AG09309 (cell line): ENCODE measurements at regions not wholly inside any gene's neighbourhood (a gene's known extent, or its start where the extent isn't known, plus 50 kb on each side); places are given as distances from the start of the nearest gene placed in this dataset.

Experiments used
- DNase-seq: peaks from one replicate; pipeline ENCODE4 v3.0.0-alpha.2; 2010; ENCODE audit warnings: low read depth
- H3K4me3 ChIP-seq: 2 replicates; pipeline ENCODE4 v1.5.1; 2011; ENCODE audit warnings: mild to moderate bottlenecking, low read depth, low read length, moderate library complexity; ENCODE audit not compliant: control insufficient read depth
- TF ChIP-seq, protein P1 (sequence below): IDR thresholded peaks from 2 replicates; pipeline ENCODE4 v1.5.1; 2011; ENCODE audit warnings: mild to moderate bottlenecking, low read depth, low read length, inconsistent platforms; ENCODE audit not compliant: insufficient read depth, control insufficient read depth; ENCODE audit errors: missing control alignments

DNA sequence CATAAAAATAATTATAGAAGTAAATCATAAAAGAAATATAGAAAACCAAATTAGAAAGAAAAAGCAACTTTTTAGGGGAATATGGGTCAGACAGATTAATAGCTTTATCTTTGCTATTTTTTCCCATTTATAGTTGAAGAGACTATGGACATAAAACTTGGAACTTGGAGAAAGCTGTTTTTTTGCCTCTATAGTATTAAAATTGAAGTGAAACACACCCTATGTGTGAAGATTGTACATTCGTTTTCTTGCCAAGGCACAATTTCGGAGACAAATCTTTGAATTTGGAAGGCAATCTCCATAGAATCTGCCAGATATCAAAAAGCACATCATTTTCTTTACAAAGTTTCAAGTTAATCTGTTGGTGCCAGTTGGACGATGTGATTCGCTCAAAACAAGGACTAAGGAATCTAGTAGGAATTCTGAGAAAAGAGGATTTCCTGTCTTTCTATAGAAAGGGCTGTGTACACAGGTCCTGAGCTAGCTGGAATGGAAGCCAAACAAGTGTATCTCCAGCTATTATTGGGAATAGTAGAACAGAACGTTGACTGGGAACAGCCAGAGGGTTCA, 156.3 kb downstream of the SLC7A11 start:
- DNase-seq = no peak
- no peak overlapping the region for H3K4me3 ChIP-seq
- TF ChIP-seq, protein P1, sequence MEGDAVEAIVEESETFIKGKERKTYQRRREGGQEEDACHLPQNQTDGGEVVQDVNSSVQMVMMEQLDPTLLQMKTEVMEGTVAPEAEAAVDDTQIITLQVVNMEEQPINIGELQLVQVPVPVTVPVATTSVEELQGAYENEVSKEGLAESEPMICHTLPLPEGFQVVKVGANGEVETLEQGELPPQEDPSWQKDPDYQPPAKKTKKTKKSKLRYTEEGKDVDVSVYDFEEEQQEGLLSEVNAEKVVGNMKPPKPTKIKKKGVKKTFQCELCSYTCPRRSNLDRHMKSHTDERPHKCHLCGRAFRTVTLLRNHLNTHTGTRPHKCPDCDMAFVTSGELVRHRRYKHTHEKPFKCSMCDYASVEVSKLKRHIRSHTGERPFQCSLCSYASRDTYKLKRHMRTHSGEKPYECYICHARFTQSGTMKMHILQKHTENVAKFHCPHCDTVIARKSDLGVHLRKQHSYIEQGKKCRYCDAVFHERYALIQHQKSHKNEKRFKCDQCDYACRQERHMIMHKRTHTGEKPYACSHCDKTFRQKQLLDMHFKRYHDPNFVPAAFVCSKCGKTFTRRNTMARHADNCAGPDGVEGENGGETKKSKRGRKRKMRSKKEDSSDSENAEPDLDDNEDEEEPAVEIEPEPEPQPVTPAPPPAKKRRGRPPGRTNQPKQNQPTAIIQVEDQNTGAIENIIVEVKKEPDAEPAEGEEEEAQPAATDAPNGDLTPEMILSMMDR = no peak

DNA sequence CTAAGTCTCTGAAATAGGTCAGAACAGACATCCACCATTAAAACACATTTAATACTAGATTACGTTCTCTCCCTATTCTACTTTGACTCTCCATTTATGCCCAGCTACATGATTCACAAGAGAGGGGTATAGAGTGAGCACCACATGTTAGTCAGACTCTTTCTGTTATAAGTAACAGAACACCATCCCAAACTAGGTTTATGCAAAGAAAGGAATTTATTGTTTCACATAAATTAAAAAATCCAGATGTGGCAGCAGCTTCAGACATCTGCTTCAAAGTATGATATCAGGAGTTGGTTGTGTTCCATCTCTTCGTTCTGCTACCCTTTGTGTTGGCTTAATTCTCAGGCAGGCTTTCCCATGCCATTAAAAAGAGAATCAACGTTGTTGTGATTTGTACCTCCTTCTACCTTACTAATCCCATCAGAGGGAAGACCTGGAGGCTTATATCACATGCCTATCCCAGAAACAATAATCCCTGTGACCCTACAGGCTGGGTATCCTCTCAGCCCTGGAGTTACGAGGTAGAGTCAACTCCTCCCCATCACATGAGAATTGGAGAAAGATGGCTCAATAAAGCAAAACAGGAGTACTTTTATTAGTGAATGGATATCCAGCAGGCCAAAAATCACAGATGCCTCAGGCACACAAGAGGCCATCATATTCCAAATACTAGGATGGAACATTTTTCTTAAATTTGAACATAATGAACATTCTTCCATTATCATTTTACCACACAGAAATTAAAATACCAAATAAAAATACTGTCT, 163.2 kb downstream of the SLC7A11 start:
- DNase-seq = no peak

DNA sequence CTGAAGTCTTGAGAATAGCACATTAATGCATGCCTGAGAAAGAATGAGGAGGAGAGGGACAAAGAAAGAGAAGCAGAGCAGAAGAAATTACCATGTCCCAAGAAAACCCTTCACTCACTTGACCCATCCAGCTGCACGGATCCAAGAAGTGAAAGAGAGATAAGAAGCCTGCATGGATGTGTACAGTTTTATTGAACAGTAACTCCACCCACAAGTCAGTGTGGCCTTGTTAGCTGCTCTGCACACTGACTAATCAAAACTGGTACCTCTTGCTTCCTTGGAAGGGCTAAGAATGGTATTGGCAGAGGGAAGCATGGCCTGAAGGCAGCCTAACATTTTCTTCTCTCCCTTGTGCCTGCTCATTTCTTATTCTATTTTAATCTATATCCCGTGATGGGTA, 163.9 kb downstream of the SLC7A11 start:
- TF ChIP-seq, protein P1 = no peak
- no peak for DNase-seq

More for the DNA sequence above, 163.2 kb downstream of the SLC7A11 start:
- no peak overlapping the region for H3K4me3 ChIP-seq
- TF ChIP-seq, protein P1 = no peak

DNA sequence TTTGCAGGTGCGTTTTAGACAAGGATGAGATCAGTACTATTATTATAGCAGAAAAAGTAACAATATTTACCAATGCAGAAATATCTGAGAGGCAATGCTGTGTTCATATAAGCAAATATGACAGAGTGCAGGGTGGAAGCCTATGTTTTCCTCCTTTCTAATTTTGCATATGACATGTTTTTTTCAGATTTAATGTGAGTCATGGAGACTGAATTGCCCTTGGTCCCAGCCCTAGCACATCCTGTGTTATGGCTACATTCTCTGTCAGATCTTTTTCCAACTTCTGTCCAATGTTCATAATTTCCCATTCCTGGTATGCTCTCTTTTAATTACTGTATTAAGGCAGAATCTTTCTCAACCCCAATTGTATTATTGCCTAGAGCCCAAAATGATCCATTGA, 165.6 kb downstream of the SLC7A11 start:
- DNase-seq = no peak
- TF ChIP-seq, protein P1 = no peak
- H3K4me3 ChIP-seq = no peak overlapping the region

More for the DNA sequence above, 163.9 kb downstream of the SLC7A11 start:
- H3K4me3 ChIP-seq = no peak overlapping the region

DNA sequence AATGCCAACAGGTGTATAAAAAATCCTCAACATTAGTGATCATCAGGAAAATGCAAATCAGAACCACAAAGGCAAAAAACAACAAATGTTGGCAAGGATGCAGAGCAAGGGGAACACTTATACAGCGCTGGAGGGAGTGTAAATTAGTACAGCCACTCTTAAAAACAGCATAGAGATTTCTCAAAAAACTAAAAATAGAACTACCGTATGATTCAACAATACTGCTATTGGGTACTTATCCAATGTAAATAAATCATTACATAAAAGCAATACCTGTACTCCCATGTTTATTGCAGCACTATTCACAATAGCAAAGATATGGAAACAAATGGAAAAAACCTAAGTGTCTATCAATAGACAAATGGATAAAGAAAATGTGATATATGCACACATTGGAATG, 171.3 kb downstream of the SLC7A11 start:
- DNase-seq = no peak
- TF ChIP-seq, protein P1 = no peak
- no peak overlapping the region for H3K4me3 ChIP-seq

DNA sequence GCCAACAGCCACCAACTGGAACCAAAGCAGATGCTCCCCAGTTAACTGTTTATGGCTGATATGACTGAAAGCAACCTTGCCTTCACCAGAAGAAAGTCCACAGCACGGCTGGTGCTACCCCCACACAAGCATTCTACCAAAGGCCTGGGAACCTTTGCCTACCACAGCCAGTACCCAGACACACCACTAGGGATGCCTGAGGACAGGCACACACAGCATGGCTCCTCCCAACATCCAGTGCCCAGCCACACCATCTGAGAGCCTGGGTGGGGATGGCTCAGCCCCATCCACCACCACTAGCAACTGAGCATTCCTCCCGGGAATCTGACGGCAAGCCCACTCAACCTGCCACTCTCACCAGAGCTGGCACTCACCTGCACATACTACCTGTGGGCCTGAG, 178.6 kb downstream of the SLC7A11 start:
- DNase-seq = no peak
- no peak overlapping the region for H3K4me3 ChIP-seq
- TF ChIP-seq, protein P1 = no peak

DNA sequence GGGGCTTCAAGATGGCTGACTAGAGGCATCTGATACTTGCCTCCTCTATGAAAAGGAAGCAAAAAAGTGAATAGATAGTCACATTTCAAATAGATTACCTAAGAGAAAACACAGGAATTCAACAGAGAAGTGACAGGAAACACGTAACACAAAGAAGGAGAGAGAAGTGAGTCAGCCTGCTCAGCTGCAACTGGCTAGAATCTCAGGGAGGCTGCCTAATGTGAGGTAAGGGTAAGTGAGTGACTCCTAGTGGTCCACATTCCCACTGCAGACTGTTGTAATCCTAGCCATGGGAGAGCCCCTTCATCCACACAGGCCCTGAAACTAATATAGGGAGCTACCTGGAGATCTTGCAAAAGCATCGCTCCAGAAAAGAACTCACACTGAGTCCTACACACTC, 179.2 kb downstream of the SLC7A11 start:
- TF ChIP-seq, protein P1 = peak; percentile 33
- no peak for DNase-seq
- no peak overlapping the region for H3K4me3 ChIP-seq
